Glutamatergic neuron (in vitro differentiated cells): ENCODE measurements at regions not wholly inside any gene's neighbourhood (a gene's known extent, or its start where the extent isn't known, plus 50 kb on each side); places are given as distances from the start of the nearest gene placed in this dataset.

ENCODE experiments used
- DNase-seq: peaks from one replicate; pipeline ENCODE4 v3.0.0; 2022
- H3K27ac Mint-ChIP-seq: one replicate; pipeline ENCODE4 v1.8.0; 2020; ENCODE audit warnings: mild to moderate bottlenecking, mixed read lengths, inconsistent platforms; ENCODE audit not compliant: unreplicated experiment
- H3K27me3 Mint-ChIP-seq: one replicate; pipeline ENCODE4 v1.8.0; 2020; ENCODE audit warnings: mild to moderate bottlenecking, moderate library complexity, mixed read lengths, inconsistent platforms; ENCODE audit not compliant: unreplicated experiment
- H3K36me3 Mint-ChIP-seq: one replicate; pipeline ENCODE4 v1.8.0; 2020; ENCODE audit warnings: mild to moderate bottlenecking, mixed read lengths, inconsistent platforms; ENCODE audit not compliant: unreplicated experiment
- H3K4me1 Mint-ChIP-seq: one replicate; pipeline ENCODE4 v1.8.0; 2020; ENCODE audit warnings: mild to moderate bottlenecking, low read depth, mixed read lengths, inconsistent platforms; ENCODE audit not compliant: unreplicated experiment
- H3K4me3 Mint-ChIP-seq: one replicate; pipeline ENCODE4 v1.8.0; 2020; ENCODE audit warnings: mild to moderate bottlenecking, mixed read lengths, inconsistent platforms; ENCODE audit not compliant: unreplicated experiment
- H3K9me3 Mint-ChIP-seq: one replicate; pipeline ENCODE4 v1.8.0; 2020; ENCODE audit warnings: mild to moderate bottlenecking, moderate library complexity, mixed read lengths, inconsistent platforms; ENCODE audit not compliant: unreplicated experiment
- TF ChIP-seq, protein P1 (sequence below): fragments of 200-600 bp; sonication (generic); IDR thresholded peaks from one replicate; pipeline ENCODE4 v1.5.0; 2021; ENCODE audit not compliant: partially characterized antibody, unreplicated experiment

DNA sequence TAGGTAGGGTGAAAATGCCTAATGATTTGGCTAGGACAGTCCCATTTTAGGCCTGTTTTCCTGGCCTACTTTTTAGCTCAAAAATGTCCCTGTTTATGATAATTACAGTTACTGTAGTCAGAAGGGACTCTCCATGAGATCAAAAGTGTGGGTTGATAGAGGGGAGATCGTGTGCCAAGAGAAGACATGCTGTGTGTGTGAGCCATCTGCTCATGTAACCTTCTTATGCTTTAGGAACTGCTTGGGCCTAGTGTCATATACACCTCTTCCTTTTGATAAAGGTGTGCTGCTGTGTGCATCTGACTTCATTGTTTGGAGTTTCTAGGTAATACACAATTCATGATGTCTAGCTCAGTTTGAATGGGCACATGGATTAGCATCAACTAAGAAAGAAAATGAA, 786.5 kb downstream of the PDCD6IP start:
- Mint-ChIP-seq H3K27ac (no peak overlapping the region), H3K4me1 (no peaks in the 10 kb centered on the region), H3K27me3 (no peaks in the 10 kb centered on the region), H3K9me3 (no peaks in the 10 kb centered on the region), H3K4me3 (no peak overlapping the region), H3K36me3 (peaks cover 24% of the 10 kb centered on the region)
- TF ChIP-seq, protein P1, sequence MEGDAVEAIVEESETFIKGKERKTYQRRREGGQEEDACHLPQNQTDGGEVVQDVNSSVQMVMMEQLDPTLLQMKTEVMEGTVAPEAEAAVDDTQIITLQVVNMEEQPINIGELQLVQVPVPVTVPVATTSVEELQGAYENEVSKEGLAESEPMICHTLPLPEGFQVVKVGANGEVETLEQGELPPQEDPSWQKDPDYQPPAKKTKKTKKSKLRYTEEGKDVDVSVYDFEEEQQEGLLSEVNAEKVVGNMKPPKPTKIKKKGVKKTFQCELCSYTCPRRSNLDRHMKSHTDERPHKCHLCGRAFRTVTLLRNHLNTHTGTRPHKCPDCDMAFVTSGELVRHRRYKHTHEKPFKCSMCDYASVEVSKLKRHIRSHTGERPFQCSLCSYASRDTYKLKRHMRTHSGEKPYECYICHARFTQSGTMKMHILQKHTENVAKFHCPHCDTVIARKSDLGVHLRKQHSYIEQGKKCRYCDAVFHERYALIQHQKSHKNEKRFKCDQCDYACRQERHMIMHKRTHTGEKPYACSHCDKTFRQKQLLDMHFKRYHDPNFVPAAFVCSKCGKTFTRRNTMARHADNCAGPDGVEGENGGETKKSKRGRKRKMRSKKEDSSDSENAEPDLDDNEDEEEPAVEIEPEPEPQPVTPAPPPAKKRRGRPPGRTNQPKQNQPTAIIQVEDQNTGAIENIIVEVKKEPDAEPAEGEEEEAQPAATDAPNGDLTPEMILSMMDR = no peak
- DNase-seq = no peak

DNA sequence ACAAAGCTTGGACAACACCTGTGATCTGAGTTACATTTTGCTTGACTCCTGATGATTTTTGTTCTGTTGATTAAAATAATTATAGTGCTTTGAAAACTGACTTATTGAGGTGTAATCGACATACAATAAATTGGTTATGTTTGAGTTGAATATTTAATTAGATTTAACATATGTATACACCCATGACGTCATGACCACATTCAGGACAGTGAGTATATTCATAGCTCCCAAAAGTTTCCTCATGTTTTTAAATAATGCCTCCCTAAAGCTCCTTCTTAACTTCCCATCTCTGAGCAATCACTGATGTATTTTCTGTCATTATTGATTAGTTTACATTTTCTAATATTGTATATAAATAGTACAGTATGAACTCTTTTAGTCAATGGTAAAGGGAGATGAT, 801.2 kb downstream of the PDCD6IP start:
- TF ChIP-seq, protein P1 = no peak

GRCh38 chr3:34619990-34620389, 821.6 kb downstream of the PDCD6IP start:
- Mint-ChIP-seq H3K4me1 (no peaks in the 10 kb centered on the region), H3K9me3 (peaks cover 3% of the 10 kb centered on the region)

More for the DNA sequence above, 801.2 kb downstream of the PDCD6IP start:
- H3K36me3 Mint-ChIP-seq = peaks cover 6% of the 10 kb centered on the region
- H3K27me3 Mint-ChIP-seq = peaks cover 4% of the 10 kb centered on the region
- no peaks in the 10 kb centered on the region for H3K4me1 Mint-ChIP-seq
- no peak overlapping the region for H3K27ac Mint-ChIP-seq
- H3K9me3 Mint-ChIP-seq = no peaks in the 10 kb centered on the region
- no peak overlapping the region for H3K4me3 Mint-ChIP-seq
- DNase-seq = no peak

DNA sequence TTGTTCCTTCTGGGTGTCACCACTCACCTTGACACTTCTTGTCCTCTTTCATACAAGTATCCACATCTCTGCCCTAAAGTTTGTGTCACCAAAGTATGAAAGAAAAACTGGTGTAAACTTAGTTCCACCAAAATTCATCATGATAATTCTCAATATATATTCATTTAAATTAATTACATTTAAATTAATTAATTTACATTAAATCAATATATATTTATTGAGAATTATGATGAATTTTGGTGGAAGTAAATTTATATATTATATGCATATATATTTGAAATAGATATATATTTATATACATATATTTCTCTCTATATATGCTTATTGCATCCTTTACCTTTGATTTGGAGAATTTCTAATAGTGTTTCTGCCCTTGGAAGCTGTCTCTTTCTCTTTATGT, 828.3 kb downstream of the PDCD6IP start:
- Mint-ChIP-seq H3K27me3 (no peaks in the 10 kb centered on the region), H3K9me3 (no peaks in the 10 kb centered on the region), H3K36me3 (no peaks in the 10 kb centered on the region), H3K27ac (no peak overlapping the region), H3K4me1 (peaks cover 5% of the 10 kb centered on the region), H3K4me3 (no peak overlapping the region)
- no peak for DNase-seq
- TF ChIP-seq, protein P1 = no peak

More at GRCh38 chr3:34619990-34620389, 821.6 kb downstream of the PDCD6IP start:
- Mint-ChIP-seq H3K4me3 (no peak overlapping the region), H3K36me3 (peaks cover 34% of the 10 kb centered on the region), H3K27me3 (peaks cover 2% of the 10 kb centered on the region), H3K27ac (no peak overlapping the region)
- no peak for DNase-seq
- TF ChIP-seq, protein P1 = no peak

- Mint-ChIP-seq H3K4me3 (peak overlapping the region; percentile 83), H3K4me1 (peaks cover 12% of the 10 kb centered on the region), H3K9me3 (peaks cover 15% of the 10 kb centered on the region), H3K27me3 (peaks cover 9% of the 10 kb centered on the region), H3K36me3 (no peaks in the 10 kb centered on the region), H3K27ac (peak overlapping the region; percentile 96)
- TF ChIP-seq, protein P1 = no peak
- DNase-seq = peak; percentile 79
Observed at GRCh38 chr3:34634939-34635338, 836.5 kb downstream of the PDCD6IP start.
